ENCODE measurements at regions not wholly inside any gene's neighbourhood (a gene's known extent, or its start where the extent isn't known, plus 50 kb on each side); places are given as distances from the start of the nearest gene placed in this dataset.

DNA sequence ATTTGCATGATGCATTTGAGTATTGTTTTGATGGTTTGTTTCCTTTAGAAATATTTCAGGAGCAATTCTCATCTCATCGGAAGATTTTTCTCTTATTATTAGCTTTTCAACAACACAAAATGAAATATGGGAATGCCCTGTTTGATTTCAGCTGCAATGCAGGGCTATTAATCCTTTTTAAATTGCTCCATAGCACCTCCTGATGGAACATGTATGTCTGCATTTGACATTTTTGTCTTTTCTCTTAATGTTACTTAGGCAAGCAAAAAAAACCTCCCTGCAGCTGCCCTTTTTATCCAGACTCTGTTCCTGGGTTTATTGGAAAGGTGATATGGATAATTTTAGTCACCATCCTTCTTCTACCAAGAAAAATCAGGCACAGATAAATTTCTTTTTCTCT lies 895.8 kb downstream of the RPS29 start:
- no peak overlapping the region for H3K4me3 ChIP-seq (ENCODE audit: low read depth, low read length)
- no peak for DNase-seq (ENCODE audit: low read depth)
- TF ChIP-seq, protein P1, sequence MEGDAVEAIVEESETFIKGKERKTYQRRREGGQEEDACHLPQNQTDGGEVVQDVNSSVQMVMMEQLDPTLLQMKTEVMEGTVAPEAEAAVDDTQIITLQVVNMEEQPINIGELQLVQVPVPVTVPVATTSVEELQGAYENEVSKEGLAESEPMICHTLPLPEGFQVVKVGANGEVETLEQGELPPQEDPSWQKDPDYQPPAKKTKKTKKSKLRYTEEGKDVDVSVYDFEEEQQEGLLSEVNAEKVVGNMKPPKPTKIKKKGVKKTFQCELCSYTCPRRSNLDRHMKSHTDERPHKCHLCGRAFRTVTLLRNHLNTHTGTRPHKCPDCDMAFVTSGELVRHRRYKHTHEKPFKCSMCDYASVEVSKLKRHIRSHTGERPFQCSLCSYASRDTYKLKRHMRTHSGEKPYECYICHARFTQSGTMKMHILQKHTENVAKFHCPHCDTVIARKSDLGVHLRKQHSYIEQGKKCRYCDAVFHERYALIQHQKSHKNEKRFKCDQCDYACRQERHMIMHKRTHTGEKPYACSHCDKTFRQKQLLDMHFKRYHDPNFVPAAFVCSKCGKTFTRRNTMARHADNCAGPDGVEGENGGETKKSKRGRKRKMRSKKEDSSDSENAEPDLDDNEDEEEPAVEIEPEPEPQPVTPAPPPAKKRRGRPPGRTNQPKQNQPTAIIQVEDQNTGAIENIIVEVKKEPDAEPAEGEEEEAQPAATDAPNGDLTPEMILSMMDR (IDR thresholded peaks at IDR 0.05; ENCODE audit: insufficient read depth, low read length), result no peak

DNA sequence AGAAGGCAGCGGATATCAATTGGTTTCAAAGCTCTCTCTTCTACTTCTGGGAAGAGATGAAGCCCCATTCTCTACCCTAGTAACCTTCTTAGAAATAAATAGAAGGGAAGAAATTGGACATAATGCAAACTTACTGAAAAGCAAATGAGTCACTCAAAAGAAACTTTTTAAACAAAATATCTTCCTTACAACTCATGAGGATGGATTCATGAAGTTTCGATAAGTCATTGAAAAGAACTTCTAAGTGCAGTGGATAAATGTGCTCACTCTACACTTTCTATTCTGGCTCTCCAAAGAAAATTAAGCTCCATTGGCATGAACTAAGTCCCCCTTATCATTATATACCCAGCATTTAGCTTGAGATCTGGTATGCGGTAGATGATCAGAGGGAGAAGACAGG lies 899.5 kb downstream of the RPS29 start:
- TF ChIP-seq, protein P1 (IDR thresholded peaks at IDR 0.05; ENCODE audit: insufficient read depth, low read length), result no peak
- no peak for DNase-seq (ENCODE audit: low read depth)

DNA sequence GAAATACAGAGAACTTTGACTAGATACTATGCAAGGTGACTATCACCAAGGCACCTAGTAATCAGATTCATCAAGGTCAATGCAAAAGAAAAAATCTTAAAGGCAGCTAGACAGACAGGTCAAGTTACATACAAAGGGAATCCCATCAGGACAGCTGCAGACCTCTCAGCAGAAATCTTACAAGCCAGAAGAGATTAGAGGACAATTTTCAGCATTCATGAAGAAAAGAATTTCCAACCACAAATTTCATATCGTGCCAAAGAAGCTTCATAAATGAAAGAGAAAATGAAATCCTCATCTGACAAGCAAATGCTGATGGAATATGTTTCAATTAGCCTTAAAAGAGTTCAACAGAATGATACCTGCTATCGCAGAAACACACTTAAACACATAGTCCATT lies 913.7 kb downstream of the RPS29 start:
- H3K4me3 ChIP-seq (ENCODE audit: low read depth, low read length), result no peak overlapping the region
- TF ChIP-seq, protein P1 (IDR thresholded peaks at IDR 0.05; ENCODE audit: insufficient read depth, low read length), result no peak
- DNase-seq (ENCODE audit: low read depth), result no peak

More for the DNA sequence above, 899.5 kb downstream of the RPS29 start:
- no peak overlapping the region for H3K4me3 ChIP-seq (ENCODE audit: low read depth, low read length)

DNA sequence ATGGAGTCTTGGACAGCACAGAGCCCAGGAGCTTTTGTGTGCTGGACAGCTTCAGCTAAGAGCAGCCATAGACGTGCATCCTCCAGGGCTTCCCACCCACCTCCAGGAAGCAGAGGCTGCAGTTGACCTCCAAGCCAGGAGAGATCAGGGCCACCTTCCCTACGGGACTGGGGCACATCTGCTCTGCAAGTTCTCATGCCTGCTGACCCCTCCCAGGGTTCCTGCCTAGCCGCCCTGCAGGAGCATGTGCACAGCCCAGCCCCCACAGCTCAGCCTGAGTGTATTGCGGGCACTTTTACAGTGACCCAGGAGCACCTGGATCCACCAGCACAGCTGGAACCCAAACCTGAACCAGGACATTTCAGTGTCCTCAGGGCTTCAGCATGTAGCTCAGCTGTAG lies 915.2 kb downstream of the RPS29 start:
- H3K4me3 ChIP-seq (ENCODE audit: low read depth, low read length), result no peak overlapping the region
- TF ChIP-seq, protein P1 (IDR thresholded peaks at IDR 0.05; ENCODE audit: insufficient read depth, low read length), result no peak
- no peak for DNase-seq (ENCODE audit: low read depth)

DNA sequence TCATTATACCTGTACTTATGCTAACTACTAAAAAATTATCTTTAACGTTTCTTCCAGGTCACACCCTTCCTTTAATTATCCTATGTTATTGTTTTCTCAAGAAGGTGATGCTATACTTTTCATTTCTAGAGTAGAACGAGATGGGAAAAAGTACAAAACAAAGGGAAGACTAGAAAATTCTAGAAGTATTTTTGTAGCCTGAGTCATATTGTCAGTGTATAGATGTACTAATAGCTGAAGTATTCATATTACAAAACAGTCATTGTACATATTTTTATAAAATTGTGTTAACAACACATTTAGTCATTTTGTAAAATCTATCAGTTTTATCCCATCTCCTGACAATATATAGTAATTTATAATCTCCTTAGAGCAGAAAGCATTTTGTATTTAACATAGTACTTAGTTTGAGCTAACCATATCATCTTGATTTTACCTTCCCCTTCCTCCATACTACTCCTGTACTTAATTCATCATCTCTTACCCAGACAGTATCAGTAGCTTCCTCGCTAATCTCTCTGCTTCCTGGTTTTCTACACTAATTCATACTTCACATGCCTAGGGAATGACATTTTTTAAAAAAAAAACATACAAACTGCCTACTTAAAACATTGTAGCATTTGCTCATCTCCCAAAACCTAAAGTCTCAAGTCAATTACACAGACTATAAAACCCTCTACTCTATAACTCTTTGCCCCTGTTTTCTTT lies 920.9 kb downstream of the RPS29 start:
- TF ChIP-seq, protein P1 (IDR thresholded peaks at IDR 0.05; ENCODE audit: insufficient read depth, low read length), result no peak
- DNase-seq (ENCODE audit: low read depth), result no peak
- no peak overlapping the region for H3K4me3 ChIP-seq (ENCODE audit: low read depth, low read length)

DNA sequence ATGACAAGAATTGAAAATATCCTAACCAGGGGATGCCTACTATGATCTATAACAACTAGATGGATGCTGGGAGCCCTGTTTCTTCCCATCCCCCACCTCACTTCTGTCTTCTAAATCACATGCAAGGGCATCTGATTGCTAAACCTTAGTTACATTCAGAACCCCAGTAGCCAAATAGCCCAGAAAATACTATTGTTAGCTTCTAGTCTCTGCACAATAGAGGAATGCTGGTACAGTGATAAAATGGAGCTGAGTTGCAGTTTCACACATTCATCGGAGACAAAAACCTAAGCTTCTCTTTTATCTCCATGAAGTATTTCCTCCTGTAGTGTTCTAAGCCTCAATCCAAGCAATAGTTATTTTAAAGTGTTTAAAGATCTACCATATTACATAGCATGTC lies 942.9 kb downstream of the RPS29 start:
- no peak for DNase-seq (ENCODE audit: low read depth)

More for the DNA sequence above, 942.9 kb downstream of the RPS29 start:
- TF ChIP-seq, protein P1 (IDR thresholded peaks at IDR 0.05; ENCODE audit: insufficient read depth, low read length), result no peak
- H3K4me3 ChIP-seq (ENCODE audit: low read depth, low read length), result no peak overlapping the region

Data from fibroblast of the aortic adventitia (primary cell).